A549 (cell line): ENCODE measurements at regions not wholly inside any gene's neighbourhood (a gene's known extent, or its start where the extent isn't known, plus 50 kb on each side); places are given as distances from the start of the nearest gene placed in this dataset.

Experiments used
- ATAC-seq, 2 experiments: fragments of 200-7000 bp in 1 of 2; fragments of >200 bp in 1 of 2; cut with Nextera tagmentation in 1 of 2; cut with Tn5 transposase in 1 of 2; 3 replicates each; pipeline versions ENCODE4 v1.8.0 to v1.9.1; 2018 to 2020; ENCODE audit warnings: mild to moderate bottlenecking in 1 of 2, moderate library complexity in 1 of 2
- CTCF ChIA-PET: fragments of 300-600 bp; sonication (Branson Sonifier 250); formaldehyde crosslinking; extraction: SDS; loops from one replicate; lab custom pipeline; 2021; ENCODE audit warnings: antibody characterized with exemption, inconsistent platforms; lab: Yijun Ruan, JAX
- POLR2A ChIA-PET: fragments of 350-600 bp; formaldehyde crosslinking; extraction: SDS; loops from one replicate; lab custom pipeline; 2021; ENCODE audit warnings: antibody characterized with exemption, inconsistent platforms; lab: Yijun Ruan, JAX
- DNase-seq, 2 experiments: peaks; one replicate each; pipeline versions ENCODE4 v3.0.0 to v3.0.0-alpha.2; 2011 to 2016; ENCODE audit warnings: low read depth in 1 of 2, low spot score in 1 of 2
- FAIRE-seq: peaks from 2 replicates; lab custom pipeline; 2011; peaks lifted over from hg19 to GRCh38; lab: Jason Lieb, UNC
- H3K27ac ChIP-seq, 2 experiments: fragments of >200 bp; sonication (Bioruptor Twin); formaldehyde crosslinking; 3 replicates each; pipeline ENCODE4 v1.5.1; 2016 to 2017
- H3K4me1 ChIP-seq: fragments of >200 bp; sonication (Bioruptor Twin); formaldehyde crosslinking; 3 replicates; pipeline ENCODE4 v1.6.1; 2016
- H3K4me2 ChIP-seq: fragments of >200 bp; sonication (Bioruptor Twin); formaldehyde crosslinking; 3 replicates; pipeline ENCODE4 v1.6.1; 2016
- H3K4me3 ChIP-seq: fragments of >200 bp; sonication (Bioruptor Twin); formaldehyde crosslinking; 3 replicates; pipeline ENCODE4 v1.5.1; 2016
- H3K9me3 ChIP-seq: fragments of >200 bp; sonication (Bioruptor Twin); formaldehyde crosslinking; 3 replicates; pipeline ENCODE4 v1.6.1; 2016
- CHD4 ChIP-seq: fragments of 200-600 bp; sonication (generic); IDR thresholded peaks from 2 replicates; pipeline ENCODE4 v1.6.1; 2016; ENCODE audit warnings: antibody characterized with exemption, mild to moderate bottlenecking, borderline replicate concordance
- EP300 ChIP-seq, 2 experiments: fragments of >200 bp; sonication (Bioruptor Twin); formaldehyde crosslinking; IDR thresholded peaks; 2 replicates in 1 of 2; 3 replicates in 1 of 2; pipeline ENCODE4 v1.6.1; 2016 to 2017
- ESRRA ChIP-seq: fragments of 150-350 bp; IDR thresholded peaks from 2 replicates; pipeline ENCODE4 v1.6.1; 2014; ENCODE audit warnings: mild to moderate bottlenecking, low read length, borderline replicate concordance
- FOSL2 ChIP-seq, 2 experiments: fragments of 450-650 bp in 1 of 2; fragments of >200 bp in 1 of 2; sonication (Bioruptor Twin) in 1 of 2; formaldehyde crosslinking; IDR thresholded peaks; 2 replicates each; pipeline versions ENCODE4 v1.5.0 to v1.6.1; 2016 to 2020; ENCODE audit warnings: mild to moderate bottlenecking in 1 of 2, moderate library complexity in 1 of 2
- HDAC2 ChIP-seq: fragments of 200-600 bp; sonication (generic); IDR thresholded peaks from 2 replicates; pipeline ENCODE4 v1.6.1; 2016
- HOXB13 ChIP-seq: fragments of 250-450 bp; sonication (Bioruptor Pico); IDR thresholded peaks from 2 replicates; pipeline ENCODE4 v1.5.0; 2020; ENCODE audit warnings: low read depth, mild to moderate bottlenecking, moderate library complexity
- KDM1A ChIP-seq: fragments of 200-600 bp; sonication (generic); IDR thresholded peaks from 2 replicates; pipeline ENCODE4 v1.6.1; 2016; ENCODE audit warnings: low read depth, mild to moderate bottlenecking
- KDM5A ChIP-seq: fragments of 200-600 bp; sonication (generic); IDR thresholded peaks from 2 replicates; pipeline ENCODE4 v1.6.1; 2016; ENCODE audit warnings: antibody characterized with exemption, mild to moderate bottlenecking
- MYC ChIP-seq: IDR thresholded peaks from 2 replicates; pipeline ENCODE4 v1.6.1; 2012; ENCODE audit warnings: mild to moderate bottlenecking, inconsistent platforms, low read length, improper control_type of control experiment, borderline replicate concordance
- NR3C1 ChIP-seq: fragments of >200 bp; sonication (Bioruptor Twin); formaldehyde crosslinking; IDR thresholded peaks from 3 replicates; pipeline ENCODE4 v1.6.1; 2017
- PHF8 ChIP-seq: fragments of 200-600 bp; sonication (generic); IDR thresholded peaks from 2 replicates; pipeline ENCODE4 v1.6.1; 2016; ENCODE audit warnings: low read depth, mild to moderate bottlenecking, antibody characterized with exemption, moderate library complexity, borderline replicate concordance
- POLR2AphosphoS2 ChIP-seq: conservative IDR thresholded peaks from 2 replicates; pipeline ENCODE4 v1.6.1; 2012; ENCODE audit warnings: low read length, improper control_type of control experiment, inconsistent platforms
- RCOR1 ChIP-seq: fragments of 150-350 bp; IDR thresholded peaks from 2 replicates; pipeline ENCODE4 v1.6.1; 2014; ENCODE audit warnings: antibody characterized with exemption, low read length, low read depth
- RFX5 ChIP-seq: fragments of 450-650 bp; IDR thresholded peaks from 2 replicates; pipeline ENCODE4 v1.7.1; 2014; ENCODE audit warnings: antibody characterized with exemption, mild to moderate bottlenecking, moderate library complexity
- RNF2 ChIP-seq: fragments of 200-600 bp; sonication (generic); IDR thresholded peaks from 2 replicates; pipeline ENCODE4 v1.6.1; 2016; ENCODE audit warnings: low read depth, mild to moderate bottlenecking, antibody characterized with exemption, moderate library complexity, borderline replicate concordance
- SREBF2 ChIP-seq: fragments of 450-650 bp; IDR thresholded peaks from 2 replicates; pipeline ENCODE4 v1.6.1; 2014; ENCODE audit warnings: mild to moderate bottlenecking, moderate library complexity
- TFCP2L1 ChIP-seq: fragments of 250-450 bp; sonication (Bioruptor Pico); IDR thresholded peaks from 2 replicates; pipeline ENCODE4 v1.5.0; 2021; ENCODE audit warnings: mild to moderate bottlenecking
- ZSCAN20 ChIP-seq: fragments of 250-450 bp; sonication (Bioruptor Pico); IDR thresholded peaks from 2 replicates; pipeline ENCODE4 v1.8.0; 2022; ENCODE audit warnings: mild to moderate bottlenecking, moderate library complexity
- WGBS: methylation state at CpG from one replicate; pipeline ENCODE4 v1.1.6; 2017; ENCODE audit errors: missing lambda C conversion rate; 5-methylcytosine and 5-hydroxymethylcytosine counted together
- TF ChIP-seq, protein P1 (sequence below): fragments of 150-350 bp; IDR thresholded peaks from 2 replicates; pipeline ENCODE4 v1.6.1; 2014; ENCODE audit warnings: low read depth, mild to moderate bottlenecking, low read length
- TF ChIP-seq, protein P2 (sequence below): fragments of 250-450 bp; sonication (Bioruptor Pico); IDR thresholded peaks from 2 replicates; pipeline ENCODE4 v1.5.0; 2021; ENCODE audit warnings: mild to moderate bottlenecking, moderate library complexity, borderline replicate concordance
- TF ChIP-seq, protein P3 (sequence below): fragments of >200 bp; sonication (Bioruptor Twin); formaldehyde crosslinking; IDR thresholded peaks from 3 replicates; pipeline ENCODE4 v1.6.1; 2016
- TF ChIP-seq, protein P4 (sequence below): fragments of >200 bp; sonication (Bioruptor Twin); formaldehyde crosslinking; IDR thresholded peaks from 3 replicates; pipeline ENCODE4 v1.5.1; 2016

DNA sequence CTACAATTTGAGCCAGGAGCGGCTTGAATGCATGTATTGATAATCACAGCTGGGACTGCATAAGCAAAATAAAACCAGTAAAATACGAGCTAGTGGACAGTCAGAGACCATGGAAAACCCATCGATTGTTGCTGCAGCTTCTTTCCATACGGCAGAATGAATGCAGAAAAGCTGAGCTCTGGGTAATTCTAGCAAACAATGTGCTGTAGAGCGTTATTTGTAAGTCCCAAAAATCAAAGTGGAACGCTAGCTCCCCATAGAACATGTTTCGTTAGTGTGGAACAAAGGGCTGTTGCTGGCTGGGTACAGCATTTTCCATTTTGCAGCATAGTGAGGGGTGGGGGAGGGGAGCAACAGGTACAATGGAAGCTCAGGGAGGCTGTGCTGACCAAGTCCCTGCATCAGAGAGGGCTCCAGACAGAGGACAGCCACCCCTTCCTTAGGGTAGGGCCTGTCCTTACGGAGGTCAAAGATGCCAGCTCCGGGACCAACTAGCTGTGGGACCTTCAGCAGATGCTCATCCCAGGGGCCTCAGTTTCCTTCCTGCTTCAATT lies 74.1 kb downstream of the BOD1L2 start:
- DNase-seq (no peak), ATAC-seq (no peak), FAIRE-seq (no peak)
- Histone ChIP-seq H3K9me3 (no peaks in the 10 kb centered on the region), H3K4me3 (no peak overlapping the region), H3K4me1 (peaks cover 14% of the 10 kb centered on the region), H3K27ac (no peak overlapping the region), H3K4me2 (no peak overlapping the region)
- ChIA-PET POLR2A (no interaction called here), CTCF (no interaction called here)
- TF ChIP-seq PHF8 (no peak), RNF2 (no peak), ESRRA (no peak), ZSCAN20 (CRISPR knock-in tag) (no peak), MYC (no peak)
- WGBS, result 85% methylated on average over 9 of the region's 9 CpGs

DNA sequence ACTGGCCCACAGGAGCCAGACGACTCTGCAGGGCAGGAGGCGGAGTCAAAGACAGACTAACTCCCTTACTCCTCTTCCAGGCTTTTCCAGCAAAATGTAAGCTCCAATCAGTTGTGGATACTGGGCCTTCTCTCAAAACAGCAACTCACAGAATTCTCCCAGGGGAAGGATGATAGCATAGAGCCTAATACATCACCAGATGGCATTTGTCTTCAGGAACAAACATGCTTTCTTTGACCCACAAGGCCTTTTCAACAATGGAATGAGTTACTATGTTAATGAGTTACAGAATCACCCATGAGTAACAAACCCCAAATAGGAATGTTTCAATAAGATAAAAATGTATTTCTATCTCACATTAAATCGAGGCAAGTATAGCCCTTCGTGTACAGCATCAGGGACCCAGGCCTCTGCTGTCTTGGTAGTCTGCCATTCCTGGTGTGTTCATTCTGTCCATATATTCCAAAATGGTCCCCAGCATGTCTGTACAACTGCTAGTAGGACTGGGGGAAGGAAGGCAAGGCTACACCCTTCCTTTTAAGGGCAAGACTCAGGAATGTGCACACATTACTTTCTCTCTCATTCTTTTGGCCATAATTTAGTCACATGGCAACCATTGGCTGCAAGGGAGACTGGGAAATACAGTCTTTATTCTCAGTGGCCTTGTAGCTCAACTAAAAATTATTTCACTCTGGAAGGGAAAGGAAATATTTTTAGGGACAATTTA lies 76.4 kb downstream of the BOD1L2 start:
- ChIA-PET CTCF (interaction anchor here (0.6 kb wide), 1 partner anchor 187 kb away, joined by 3 read pairs; no protein-coding TSS in a partner anchor), POLR2A (no interaction called here)
- DNase-seq (peak in 1 of 2 experiments; percentile 54), ATAC-seq (peak in 1 of 2 experiments; percentile 47; a peak in 3 of 6 replicates), FAIRE-seq (no peak)
- TF ChIP-seq KDM1A, result no peak
- no peak for TF ChIP-seq RCOR1
- TF ChIP-seq, protein P1, sequence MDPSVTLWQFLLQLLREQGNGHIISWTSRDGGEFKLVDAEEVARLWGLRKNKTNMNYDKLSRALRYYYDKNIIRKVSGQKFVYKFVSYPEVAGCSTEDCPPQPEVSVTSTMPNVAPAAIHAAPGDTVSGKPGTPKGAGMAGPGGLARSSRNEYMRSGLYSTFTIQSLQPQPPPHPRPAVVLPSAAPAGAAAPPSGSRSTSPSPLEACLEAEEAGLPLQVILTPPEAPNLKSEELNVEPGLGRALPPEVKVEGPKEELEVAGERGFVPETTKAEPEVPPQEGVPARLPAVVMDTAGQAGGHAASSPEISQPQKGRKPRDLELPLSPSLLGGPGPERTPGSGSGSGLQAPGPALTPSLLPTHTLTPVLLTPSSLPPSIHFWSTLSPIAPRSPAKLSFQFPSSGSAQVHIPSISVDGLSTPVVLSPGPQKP, result no peak
- no peak for TF ChIP-seq NR3C1
- TF ChIP-seq POLR2AphosphoS2, result no peak
- TF ChIP-seq TFCP2L1 (CRISPR knock-in tag), result no peak
- no peak for TF ChIP-seq RFX5
- TF ChIP-seq KDM5A, result no peak
- no peak for TF ChIP-seq HDAC2
- no peak for TF ChIP-seq HOXB13 (CRISPR knock-in tag)
- TF ChIP-seq, protein P2, sequence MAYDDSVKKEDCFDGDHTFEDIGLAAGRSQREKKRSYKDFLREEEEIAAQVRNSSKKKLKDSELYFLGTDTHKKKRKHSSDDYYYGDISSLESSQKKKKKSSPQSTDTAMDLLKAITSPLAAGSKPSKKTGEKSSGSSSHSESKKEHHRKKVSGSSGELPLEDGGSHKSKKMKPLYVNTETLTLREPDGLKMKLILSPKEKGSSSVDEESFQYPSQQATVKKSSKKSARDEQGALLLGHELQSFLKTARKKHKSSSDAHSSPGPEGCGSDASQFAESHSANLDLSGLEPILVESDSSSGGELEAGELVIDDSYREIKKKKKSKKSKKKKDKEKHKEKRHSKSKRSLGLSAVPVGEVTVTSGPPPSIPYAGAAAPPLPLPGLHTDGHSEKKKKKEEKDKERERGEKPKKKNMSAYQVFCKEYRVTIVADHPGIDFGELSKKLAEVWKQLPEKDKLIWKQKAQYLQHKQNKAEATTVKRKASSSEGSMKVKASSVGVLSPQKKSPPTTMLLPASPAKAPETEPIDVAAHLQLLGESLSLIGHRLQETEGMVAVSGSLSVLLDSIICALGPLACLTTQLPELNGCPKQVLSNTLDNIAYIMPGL, result no peak
- TF ChIP-seq CHD4, result no peak
- no peak for TF ChIP-seq SREBF2
- no peak for TF ChIP-seq FOSL2 (IDR thresholded peaks at IDR 0.05)
- TF ChIP-seq FOSL2 (CRISPR knock-in tag; IDR thresholded peaks at IDR 0.05), result no peak
- no peak for TF ChIP-seq ZSCAN20 (CRISPR knock-in tag)
- TF ChIP-seq RNF2, result no peak
- TF ChIP-seq, protein P3, sequence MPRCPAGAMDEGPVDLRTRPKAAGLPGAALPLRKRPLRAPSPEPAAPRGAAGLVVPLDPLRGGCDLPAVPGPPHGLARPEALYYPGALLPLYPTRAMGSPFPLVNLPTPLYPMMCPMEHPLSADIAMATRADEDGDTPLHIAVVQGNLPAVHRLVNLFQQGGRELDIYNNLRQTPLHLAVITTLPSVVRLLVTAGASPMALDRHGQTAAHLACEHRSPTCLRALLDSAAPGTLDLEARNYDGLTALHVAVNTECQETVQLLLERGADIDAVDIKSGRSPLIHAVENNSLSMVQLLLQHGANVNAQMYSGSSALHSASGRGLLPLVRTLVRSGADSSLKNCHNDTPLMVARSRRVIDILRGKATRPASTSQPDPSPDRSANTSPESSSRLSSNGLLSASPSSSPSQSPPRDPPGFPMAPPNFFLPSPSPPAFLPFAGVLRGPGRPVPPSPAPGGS, result no peak
- TF ChIP-seq, protein P4, sequence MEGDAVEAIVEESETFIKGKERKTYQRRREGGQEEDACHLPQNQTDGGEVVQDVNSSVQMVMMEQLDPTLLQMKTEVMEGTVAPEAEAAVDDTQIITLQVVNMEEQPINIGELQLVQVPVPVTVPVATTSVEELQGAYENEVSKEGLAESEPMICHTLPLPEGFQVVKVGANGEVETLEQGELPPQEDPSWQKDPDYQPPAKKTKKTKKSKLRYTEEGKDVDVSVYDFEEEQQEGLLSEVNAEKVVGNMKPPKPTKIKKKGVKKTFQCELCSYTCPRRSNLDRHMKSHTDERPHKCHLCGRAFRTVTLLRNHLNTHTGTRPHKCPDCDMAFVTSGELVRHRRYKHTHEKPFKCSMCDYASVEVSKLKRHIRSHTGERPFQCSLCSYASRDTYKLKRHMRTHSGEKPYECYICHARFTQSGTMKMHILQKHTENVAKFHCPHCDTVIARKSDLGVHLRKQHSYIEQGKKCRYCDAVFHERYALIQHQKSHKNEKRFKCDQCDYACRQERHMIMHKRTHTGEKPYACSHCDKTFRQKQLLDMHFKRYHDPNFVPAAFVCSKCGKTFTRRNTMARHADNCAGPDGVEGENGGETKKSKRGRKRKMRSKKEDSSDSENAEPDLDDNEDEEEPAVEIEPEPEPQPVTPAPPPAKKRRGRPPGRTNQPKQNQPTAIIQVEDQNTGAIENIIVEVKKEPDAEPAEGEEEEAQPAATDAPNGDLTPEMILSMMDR, result no peak
- no peak for TF ChIP-seq EP300 (IDR thresholded peaks at IDR 0.05)
- H3K4me1 ChIP-seq, result peaks cover 14% of the 10 kb centered on the region
- WGBS, result 28% methylated on average over 4 of the region's 4 CpGs
- H3K9me3 ChIP-seq, result no peaks in the 10 kb centered on the region
- H3K4me3 ChIP-seq, result no peak overlapping the region
- H3K4me2 ChIP-seq, result peak overlapping the region; percentile 38
- peak overlapping the region; percentile 28 to 63; a peak in 3 of 6 replicates for H3K27ac ChIP-seq
